Hematopoietic multipotent progenitor cell treated with erythropoietin and hydrocortisone succinate and interleukin-3 and kit ligand, for 4 days (in vitro differentiated cells): ENCODE measurements at regions not wholly inside any gene's neighbourhood (a gene's known extent, or its start where the extent isn't known, plus 50 kb on each side); places are given as distances from the start of the nearest gene placed in this dataset.

Experiments
- DNase-seq: peaks from one replicate; pipeline ENCODE4 v3.0.0-alpha.2; 2015

DNA sequence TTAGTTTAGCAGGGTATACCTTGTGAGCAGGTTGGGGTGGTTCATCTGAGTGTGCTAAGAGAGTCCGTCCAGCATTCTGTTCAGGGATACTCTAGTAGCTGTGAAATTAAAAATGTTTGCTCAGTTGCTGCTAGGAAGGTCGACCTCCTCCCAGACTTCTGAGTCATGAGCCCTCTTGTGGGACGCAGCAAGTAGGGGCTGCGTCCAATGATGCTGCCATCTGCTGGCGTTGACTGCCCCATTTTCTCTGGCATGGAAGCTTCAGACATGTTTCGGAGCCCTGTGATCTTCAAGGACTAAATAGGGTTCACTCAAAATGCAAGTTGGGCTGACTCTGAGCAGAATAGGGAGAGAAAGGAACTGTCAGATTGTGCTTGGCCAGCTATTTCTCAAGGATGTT is 201.0 kb upstream of the ARSJ start:
- peak; percentile 62 for DNase-seq

DNA sequence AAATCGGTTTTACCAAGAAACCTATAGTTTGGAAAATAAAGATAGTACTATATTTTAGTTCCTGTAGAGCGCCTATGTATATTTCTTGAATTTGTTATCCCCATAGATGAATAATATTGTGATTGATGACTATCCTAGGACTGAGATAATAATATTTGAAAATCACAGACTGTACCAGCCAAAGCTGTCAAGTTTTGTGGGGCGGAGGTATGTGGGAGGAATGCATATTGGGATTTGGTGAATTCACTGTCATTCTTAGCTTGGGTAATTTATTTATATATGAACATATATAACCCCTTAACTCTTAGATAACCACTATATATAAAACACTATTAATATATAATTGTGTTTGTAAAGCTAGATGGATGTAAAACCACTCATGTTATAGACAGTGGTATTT is 205.5 kb upstream of the ARSJ start:
- DNase-seq = no peak

DNA sequence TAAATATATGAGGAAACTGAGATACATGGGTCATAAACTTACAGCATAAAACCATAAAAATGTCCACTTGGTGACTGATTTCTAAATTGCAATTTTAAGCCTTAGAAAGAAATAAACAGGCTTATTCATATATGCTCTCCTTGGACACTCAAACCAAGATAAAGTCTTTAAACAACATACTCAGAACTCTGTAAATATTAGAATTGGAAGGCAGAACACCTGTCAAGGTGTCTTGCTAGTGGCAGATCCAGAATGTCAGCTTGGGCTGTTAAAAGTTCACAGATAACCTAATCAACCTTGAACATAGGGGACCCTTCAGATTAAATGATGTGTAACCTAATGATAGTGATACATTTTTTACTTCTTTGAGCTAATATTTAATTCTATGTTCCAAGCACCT is 208.1 kb upstream of the ARSJ start:
- no peak for DNase-seq

DNA sequence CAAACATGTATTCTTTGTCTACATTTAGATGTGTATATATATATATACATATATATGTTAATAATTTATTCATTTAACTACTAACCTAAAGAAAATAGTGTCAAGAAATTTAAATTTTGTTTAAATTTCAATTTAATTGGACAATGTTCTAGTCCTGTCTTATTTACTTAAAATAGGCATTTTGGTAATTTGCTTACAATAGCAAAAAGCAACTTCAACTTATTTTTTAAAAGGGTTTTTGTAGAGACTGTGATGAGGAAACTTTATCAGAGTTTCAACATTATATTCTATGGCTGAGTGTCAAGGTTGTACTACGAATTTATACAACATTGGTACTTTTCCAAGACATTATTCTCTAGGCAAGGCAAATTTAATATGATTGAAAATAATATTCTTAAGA is 212.0 kb upstream of the ARSJ start:
- no peak for DNase-seq

DNA sequence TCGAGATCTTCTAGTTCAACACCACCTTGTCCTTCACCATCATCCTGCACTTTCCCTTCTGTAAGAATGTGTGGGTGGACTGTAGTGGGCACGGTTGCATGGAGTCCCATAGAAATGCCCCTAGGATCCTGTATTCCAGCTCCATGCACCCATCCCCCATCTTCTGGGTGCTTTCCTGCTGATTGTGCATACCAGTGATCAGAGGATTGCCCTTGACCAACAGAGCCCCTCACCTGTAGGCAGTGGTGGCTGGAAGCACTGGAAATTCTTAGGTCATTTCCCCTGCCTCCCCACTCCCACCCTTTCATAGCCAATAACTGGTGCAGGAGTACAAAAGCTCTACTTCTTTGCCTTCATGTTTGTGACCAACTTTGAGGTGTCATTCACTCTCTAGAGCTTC is 213.4 kb upstream of the ARSJ start:
- no peak for DNase-seq

DNA sequence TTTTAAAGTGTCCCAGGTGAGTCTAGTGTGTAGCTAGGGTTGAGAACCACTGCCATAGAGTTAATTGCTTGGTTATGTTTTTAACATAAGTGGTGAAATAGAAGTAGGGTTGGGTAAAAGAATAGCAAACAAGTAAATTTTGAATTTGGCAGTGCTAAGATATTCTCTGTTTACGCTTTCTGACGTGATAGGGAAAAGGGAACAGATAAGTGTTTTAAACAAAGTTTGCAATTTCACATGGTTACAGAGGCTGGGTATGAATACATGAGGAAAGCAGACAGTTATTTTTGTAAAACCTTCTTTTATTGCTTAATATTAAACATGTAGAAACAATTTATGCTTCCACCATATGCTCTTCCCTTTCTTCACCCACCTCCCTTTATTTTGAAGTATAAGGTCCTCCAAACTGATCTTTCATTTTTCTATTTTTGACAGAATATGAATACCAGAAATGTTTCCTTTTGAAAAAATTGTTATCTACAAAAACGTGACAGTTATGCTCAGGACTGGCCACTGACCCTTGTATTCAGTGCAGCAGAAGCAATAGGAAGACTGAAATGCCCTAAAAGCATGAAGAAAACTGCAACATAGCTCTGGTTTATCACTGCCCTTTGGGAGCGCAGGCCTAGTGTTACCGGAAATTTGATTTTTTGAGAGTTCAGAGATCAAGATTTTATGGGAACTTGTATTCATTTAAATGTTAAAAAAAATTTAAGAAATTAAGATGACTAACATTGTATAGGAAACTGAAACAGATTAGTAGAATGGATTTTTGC is 214.4 kb upstream of the ARSJ start:
- no peak for DNase-seq

DNA sequence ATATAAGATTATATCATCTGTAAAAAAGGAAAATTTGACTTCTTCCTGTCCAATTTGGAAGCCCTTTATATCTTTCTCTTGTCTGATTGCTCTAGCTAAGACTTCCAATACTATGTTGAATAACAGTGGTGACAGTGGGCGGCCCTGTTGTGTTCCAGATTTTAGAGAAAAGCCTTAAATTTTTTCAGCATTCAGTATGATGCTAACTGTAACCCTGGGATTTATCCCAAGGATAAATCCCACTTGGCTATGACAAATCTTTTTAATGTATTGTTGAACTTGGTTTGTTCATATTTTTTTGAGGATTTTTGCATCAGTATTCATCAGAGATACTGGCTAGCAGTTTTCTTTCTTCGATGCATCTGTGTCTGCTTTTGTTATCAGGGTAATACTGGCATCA is 217.2 kb upstream of the ARSJ start:
- DNase-seq = no peak

DNA sequence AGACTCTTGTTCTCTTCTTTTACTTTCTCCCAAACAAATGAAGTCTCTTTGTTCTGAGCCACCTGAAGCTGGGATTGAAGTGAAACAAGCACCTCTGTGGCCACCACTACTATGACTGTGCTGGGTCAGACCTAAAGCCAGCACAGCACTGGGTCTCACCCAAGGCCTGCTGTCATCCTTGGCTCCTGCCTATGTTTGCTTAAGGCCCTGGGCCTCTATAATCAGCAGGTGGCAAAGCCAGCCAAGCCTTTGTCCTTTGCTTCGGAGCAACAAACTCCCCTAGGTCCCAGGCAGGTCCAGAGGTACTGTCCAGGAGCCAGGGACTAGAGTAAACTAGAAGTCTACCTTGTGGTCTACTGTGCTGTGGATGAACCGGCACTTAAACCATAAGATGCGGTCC is 220.6 kb upstream of the ARSJ start:
- DNase-seq = no peak

DNA sequence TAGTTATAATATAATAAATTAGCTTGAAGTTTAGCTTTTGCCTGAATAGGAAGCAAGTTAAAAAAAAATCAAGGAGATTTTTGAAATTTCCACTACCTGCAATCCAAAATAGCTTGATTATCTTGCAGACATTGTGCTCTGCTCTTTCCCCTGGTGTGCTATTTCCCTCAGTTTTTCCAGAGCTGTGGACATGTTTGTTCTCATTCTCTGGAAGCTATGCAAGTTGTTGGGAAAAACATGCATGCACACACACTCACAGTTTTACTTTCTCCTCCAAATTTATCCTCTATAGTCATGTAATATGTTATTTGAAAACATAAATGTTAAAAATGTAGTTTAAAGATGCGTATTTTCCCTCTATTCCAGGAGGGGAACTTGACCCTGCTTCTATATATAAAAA is 225.8 kb upstream of the ARSJ start:
- DNase-seq = no peak

DNA sequence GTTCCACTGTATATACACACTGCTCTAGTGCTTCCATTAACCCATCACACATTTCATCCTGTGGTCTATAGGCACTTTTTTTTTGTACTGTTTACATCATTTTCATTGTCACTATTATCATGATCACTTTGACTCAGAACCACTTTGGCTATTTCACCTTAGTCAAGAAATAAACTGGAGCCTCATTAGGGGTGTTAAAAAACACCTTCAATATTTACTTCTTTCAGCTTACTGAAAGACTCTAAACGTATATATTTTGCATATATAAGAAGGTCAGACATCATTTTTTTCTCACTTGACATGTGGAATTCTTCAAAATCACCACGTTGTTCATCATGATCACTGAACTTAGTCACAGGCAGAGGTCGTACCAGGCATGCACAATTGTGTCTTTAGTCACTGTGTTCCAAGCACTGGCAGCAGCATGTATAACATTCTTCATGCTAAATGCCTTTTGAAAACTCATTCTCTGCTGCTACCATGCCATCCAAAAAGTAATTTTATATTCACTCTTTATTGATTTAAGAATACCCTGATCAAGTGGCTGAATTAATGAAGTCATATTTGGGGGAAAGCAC is 229.2 kb upstream of the ARSJ start:
- DNase-seq = no peak

DNA sequence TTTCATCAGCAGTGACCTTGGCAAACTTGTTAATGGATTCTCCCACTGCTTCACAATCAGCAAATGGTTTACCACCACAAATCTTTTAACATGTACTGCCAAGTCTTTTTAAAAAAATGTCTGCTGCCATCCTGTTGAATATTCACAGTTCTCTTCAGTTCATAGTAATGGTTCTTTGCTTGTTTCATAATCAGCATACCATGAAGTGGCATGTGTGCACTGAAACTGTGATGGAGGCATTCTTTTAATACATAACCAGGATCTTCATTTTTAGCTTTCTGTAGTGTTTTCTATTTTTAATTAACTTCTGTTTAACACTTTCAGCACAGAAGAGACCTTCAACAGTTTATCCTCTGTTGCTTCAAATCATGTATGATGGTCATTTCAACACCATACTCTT is 230.1 kb upstream of the ARSJ start:
- DNase-seq = no peak

DNA sequence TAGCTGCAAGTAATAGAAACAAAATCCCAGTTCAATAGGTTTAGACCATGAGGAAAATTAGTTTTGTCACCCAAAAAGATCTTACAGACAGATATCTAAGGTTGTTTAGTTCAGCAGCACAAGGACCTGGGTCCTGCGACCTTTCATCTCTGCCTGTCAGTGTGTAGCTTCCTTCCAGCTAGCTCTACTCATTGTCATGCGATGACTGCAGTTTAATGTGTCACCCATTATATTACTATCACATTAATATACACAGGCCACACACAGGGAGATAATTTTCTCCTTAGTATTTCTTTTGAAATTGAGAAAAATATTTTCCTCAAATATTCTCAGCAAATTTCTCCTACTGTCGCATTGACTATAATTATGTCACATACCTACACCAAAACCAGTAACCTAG is 232.1 kb upstream of the ARSJ start:
- DNase-seq = no peak

DNA sequence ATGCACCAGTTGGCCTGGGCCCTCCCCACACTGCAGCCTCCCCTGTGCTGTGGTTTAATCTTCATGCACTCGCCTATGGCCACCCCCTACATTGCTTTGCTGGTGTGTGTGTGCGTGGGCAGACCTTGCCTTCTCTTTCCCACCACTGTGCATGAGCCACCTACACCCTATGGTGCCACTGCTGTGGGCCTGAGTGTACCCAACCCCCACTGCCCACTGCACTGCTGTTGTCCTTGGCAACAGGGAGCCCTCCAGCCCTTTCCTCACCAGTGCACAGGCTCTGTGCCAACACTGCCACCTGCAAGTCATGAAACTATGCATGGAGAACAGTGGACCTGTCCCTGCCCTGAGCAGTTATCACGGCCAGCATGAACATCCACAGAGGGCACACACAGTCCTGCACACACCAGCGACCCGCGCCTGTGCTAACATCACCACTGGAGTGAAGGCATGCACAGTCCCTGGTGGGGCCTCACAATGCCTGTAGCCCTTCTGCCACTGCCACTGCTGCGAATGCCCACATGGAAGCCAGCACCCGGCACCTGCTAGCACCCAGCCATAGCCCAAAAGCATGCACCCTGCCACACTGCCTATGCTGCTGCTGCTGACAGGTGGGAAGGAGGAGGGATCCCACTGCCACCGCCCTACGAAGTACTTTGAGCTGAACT is 237.8 kb upstream of the ARSJ start:
- no peak for DNase-seq

DNA sequence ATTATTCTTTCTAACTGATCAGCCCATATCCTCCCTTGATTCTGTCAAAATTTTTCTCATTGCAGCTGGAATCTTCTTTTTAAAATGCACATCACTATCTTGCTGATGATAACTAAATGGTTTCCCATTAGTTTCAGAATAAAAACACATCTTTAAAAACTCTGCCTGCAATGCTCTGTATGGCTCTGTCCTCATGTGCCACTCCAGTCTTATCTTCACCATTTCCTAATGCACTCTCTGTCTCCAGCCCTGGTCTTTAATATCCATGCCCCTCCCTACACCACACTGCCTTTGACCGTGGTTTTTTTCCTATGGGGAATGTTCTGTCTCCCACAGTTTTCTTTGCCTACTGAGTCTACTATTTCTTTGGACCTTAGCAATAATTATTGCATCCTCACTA is 244.1 kb upstream of the ARSJ start:
- DNase-seq = no peak

DNA sequence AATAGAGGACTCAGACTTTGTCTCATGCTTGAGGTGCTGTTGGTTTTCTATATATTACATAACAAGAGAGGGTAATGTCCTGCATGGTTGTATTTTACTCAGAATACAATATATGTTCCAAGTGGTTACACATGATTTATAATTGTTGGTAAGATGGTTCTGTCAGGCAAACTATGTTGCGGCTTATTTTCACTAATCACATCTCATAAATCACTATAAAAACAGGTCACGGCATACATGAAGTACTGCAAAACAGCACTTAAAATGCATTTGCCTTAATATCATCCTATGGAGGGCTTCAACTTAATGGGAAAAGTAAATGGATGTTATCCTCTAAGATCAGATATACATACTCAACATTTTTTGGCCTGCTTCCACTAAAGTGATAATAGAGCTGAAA is 246.0 kb upstream of the ARSJ start:
- no peak for DNase-seq

DNA sequence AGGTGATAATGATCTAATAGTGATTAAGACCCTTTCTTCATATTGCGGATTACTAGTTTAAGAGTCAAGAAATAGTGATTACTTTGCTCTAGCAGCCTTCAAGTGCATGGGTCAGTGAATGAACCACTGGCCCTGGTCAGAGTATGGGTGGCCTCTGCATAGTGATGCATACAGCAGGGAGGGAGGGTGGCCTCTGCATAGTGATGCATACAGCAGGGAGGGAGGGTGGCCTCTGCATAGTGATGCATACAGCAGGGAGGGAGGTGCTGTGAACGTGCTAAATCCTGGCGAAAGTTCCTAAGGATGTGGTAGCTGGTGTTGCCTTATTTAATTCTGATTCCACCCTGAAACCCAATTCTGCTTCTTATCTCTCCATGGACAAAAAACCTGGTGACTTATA is 246.7 kb upstream of the ARSJ start:
- DNase-seq = no peak

DNA sequence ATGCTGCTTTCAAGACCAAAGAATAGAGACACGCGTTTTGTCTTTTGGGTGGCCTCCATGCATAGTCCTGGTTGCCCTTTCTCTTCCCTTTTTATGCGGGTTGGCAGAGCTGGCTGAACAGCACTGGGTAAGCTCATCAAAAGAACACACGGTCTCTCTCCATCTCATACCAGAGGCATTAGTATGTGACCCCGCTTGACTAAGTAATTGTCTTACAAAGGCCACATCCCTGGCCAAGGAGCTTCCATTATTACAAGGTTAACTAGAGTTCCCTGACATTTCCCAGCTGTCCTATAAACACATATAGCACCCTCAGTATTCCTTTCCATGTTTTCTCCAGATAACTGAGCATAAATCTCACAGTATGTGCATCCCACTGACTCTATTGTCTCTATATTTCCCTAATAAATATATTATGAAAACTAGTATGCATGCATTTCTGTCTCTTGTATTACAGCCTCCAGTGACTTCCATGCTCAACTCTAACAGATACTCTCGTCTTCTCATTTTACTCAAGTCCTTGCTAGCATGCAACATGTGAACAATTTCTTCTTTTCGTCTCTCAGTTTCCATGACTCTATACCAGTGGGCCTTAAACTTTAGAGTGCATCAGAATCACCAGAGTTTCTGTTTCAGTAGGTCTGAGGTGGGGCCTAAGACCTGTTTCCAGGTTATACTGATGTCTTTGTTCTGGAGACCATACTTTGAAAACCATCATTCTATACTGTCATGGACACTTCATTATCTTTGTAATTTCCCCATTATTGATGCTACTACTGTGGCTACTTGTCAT is 247.7 kb upstream of the ARSJ start:
- DNase-seq = no peak

DNA sequence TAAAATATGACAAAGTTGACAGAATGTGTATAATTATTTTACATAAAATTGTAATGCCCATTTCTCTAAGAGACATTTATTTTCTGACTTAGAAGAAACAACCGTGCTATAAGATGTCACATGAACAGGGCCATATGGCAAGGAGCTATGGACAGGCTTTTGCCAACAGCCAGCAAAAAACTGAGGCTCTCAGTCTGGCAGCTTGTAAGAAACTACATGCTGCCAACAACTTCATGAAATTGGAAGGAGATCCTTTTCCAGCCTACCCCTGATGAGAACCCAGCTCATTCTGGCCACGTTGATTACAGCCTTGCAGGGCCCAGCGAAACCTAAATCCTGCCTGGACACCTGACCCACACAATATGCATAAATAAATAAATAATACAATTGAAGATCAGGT is 250.3 kb upstream of the ARSJ start:
- DNase-seq = no peak

DNA sequence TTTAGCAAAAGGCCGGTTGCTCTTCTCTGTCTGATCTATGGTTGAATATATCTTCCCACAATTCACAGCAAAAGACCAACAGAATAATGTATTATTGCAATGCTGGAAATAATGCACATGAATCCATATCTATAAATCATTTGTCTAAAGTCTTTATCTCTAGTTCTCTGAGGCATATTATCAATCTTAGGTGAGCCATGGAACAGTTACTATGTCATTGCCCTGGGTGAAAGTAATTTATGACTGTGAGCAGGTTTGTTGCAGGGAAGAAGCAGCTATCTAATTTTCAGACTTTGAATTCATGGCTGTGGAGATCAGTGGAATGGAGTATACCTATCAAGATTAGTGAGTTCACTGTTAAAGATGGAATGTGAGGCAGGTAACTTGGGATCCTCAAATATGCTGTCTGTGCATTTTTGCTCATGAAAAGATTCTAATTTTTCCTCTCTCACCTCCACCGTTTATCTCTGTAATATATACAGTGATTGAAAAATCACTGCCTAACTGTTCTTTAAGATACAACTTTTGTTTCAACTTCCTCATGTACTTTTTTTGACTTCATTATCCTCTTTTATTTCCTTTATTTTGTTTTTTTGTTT is 256.8 kb upstream of the ARSJ start:
- DNase-seq = no peak

DNA sequence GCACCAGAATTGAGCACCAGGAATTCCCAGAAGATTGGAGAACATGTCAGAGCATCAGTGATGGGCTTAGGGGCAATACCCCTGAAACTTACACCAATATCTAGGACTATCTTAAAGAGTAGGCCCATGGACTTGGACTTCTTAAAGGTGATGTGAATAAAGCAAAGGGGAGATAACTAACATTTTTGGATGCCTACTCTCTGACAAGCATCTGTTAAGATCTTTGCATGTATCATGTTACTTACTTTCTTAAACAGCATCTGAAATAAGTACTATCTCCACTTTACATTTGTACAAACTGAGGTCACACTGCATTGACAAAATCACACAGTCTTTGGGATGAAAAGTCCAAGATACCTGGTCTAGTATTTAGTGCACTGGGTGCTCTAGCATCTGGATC is 258.6 kb upstream of the ARSJ start:
- DNase-seq = no peak

DNA sequence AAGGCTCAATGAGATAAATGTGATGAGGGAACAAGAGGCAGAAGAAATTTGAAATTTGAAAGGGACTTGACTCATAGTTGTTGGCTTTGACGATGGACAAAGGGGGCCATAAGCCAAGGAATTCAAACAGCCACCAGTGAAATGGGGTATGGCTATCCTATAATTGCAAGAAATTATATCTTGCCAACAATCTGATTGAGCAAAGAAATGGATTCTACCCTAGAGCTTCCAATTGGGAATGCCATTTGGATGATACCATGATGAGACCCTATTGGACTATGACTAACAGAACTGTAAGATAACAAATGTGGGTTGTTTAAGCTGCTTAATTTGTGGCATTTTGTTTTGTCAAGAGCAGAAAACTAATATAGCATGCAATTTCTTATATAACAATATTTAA is 270.1 kb upstream of the ARSJ start:
- no peak for DNase-seq

DNA sequence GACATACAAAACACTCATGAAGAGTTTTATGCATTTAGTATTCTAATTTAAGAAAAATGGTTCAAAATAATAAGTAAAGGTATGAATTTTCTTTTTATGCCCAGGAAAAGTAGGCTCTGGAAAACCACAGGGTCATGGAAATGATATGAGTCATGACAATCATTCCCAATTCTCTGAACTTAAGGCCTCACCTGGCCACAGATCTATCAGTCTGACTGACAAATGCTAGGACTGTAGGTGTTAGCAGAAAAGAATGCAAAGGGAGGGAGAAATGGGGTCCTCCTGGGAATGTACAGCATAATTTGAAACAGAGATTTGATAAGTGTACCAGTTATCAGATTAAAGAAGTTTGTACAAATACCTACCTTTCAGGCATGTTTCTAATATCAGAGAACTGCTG is 270.5 kb upstream of the ARSJ start:
- DNase-seq = no peak

DNA sequence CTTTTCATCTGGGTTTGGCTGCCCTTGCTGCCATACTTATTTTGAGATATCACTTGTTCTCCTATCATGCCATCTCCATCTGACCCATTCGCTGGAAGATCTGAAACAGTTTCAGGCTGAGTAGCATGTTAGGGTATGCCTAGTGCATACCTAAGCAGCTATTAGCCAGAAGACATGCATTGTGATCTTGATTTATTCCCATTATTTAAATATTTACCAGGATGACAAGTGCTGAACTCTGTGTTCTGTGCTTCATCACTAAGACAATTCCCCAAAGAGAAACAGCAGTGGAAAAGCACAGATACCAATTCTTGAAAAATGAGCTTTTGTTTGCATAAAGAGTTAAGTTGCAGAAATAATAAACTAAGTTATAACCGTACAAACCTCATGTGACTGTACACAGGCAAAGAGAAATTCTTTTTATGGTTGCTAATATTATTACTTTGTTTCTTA is 271.0 kb upstream of the ARSJ start:
- DNase-seq = no peak
